ENCODE measurements at regions not wholly inside any gene's neighbourhood (a gene's known extent, or its start where the extent isn't known, plus 50 kb on each side); places are given as distances from the start of the nearest gene placed in this dataset.

DNA sequence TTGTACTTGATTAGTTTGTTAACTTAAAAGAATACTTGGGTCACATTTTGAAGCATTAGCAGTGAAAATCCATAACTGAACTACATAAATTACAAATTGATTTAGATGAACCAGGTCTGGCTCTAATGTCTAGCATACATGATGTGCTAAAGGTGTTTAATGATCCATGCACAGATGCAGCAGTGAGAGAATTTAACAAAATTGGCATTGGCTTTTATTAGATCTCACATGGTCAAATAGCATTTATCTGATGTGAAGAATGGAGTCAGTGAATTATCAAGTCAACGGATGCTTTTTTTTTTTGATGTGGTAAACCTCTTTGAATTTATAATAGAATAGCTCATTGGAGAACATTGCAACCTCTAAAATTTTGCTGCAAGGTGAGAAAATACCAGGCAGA lies 293.0 kb upstream of the POT1 start:
- no peak overlapping the region for H3K4me3 ChIP-seq
- TF ChIP-seq EZH2phosphoT487 (IDR thresholded peaks at IDR 0.05; ENCODE audit: insufficient read depth, low read depth) (no peak), EZH2 (IDR thresholded peaks at IDR 0.05; ENCODE audit: insufficient read depth, poor library complexity, severe bottlenecking) (no peak)
- H3F3A ChIP-seq (ENCODE audit: insufficient read depth), result no peaks in the 10 kb centered on the region
- H3K27ac ChIP-seq, result no peak overlapping the region
- WGBS, 2 experiments (ENCODE audit: low coverage in 1 of 2, low lambda C conversion rate in 2 of 2, missing lambda C conversion rate in 2 of 2), result 18 to 43% methylated on average over 1 of the region's 1 CpG
- H4K20me1 ChIP-seq (ENCODE audit: insufficient read depth), result no peaks in the 10 kb centered on the region
- H3K4me1 ChIP-seq (ENCODE audit: insufficient read depth), result no peaks in the 10 kb centered on the region
- H3K4me2 ChIP-seq (ENCODE audit: unreplicated experiment), result no peak overlapping the region
- H3K36me3 ChIP-seq (ENCODE audit: low read depth), result no peaks in the 10 kb centered on the region
- H3K9ac ChIP-seq, result no peak overlapping the region
- in situ Hi-C loops (cut with MboI), result no loop called here
- H3K79me2 ChIP-seq (ENCODE audit: insufficient read depth), result no peaks in the 10 kb centered on the region
- no peak for DNase-seq
- no peak overlapping the region for H2AFZ ChIP-seq
- H3K27me3 ChIP-seq (replicated peaks; ENCODE audit: insufficient read depth), result no peaks in the 10 kb centered on the region
- H3K9me2 ChIP-seq (ENCODE audit: insufficient read depth), result no peaks in the 10 kb centered on the region
- peaks cover 7% of the 10 kb centered on the region for H3K9me3 ChIP-seq (ENCODE audit: low read depth)

- Histone ChIP-seq H3K27ac (no peak overlapping the region), H3K79me2 (ENCODE audit: insufficient read depth) (no peaks in the 10 kb centered on the region), H3K9me2 (ENCODE audit: insufficient read depth) (no peaks in the 10 kb centered on the region), H3K36me3 (ENCODE audit: low read depth) (no peaks in the 10 kb centered on the region), H3F3A (ENCODE audit: insufficient read depth) (no peaks in the 10 kb centered on the region), H3K9me3 (ENCODE audit: low read depth) (peaks cover 7% of the 10 kb centered on the region), H2AFZ (no peak overlapping the region), H3K4me3 (no peak overlapping the region), H3K4me2 (ENCODE audit: unreplicated experiment) (no peak overlapping the region), H3K9ac (no peak overlapping the region), H3K27me3 (replicated peaks; ENCODE audit: insufficient read depth) (no peaks in the 10 kb centered on the region), H4K20me1 (ENCODE audit: insufficient read depth) (no peaks in the 10 kb centered on the region), H3K4me1 (ENCODE audit: insufficient read depth) (no peaks in the 10 kb centered on the region)
- DNase-seq, result no peak
- 4 to 13% methylated on average over 2 of the region's 2 CpGs for WGBS, 2 experiments (ENCODE audit: low coverage in 1 of 2, low lambda C conversion rate in 2 of 2, missing lambda C conversion rate in 2 of 2)
- in situ Hi-C loops (cut with MboI), result no loop called here
- TF ChIP-seq EZH2phosphoT487 (IDR thresholded peaks at IDR 0.05; ENCODE audit: insufficient read depth, low read depth) (no peak), EZH2 (IDR thresholded peaks at IDR 0.05; ENCODE audit: insufficient read depth, poor library complexity, severe bottlenecking) (no peak)
Measured at GRCh38 chr7:125218076-125218475, 288.5 kb upstream of the POT1 start.

- no peaks in the 10 kb centered on the region for H3K9me3 ChIP-seq (ENCODE audit: low read depth)
- 2 to 6% methylated on average over 4 of the region's 4 CpGs for WGBS, 2 experiments (ENCODE audit: low coverage in 1 of 2, low lambda C conversion rate in 2 of 2, missing lambda C conversion rate in 2 of 2)
- no peak for TF ChIP-seq EZH2 (IDR thresholded peaks at IDR 0.05; ENCODE audit: insufficient read depth, poor library complexity, severe bottlenecking)
- H3F3A ChIP-seq (ENCODE audit: insufficient read depth), result no peaks in the 10 kb centered on the region
- H3K9ac ChIP-seq, result no peak overlapping the region
- H3K79me2 ChIP-seq (ENCODE audit: insufficient read depth), result no peaks in the 10 kb centered on the region
- no peak overlapping the region for H3K27ac ChIP-seq
- H3K9me2 ChIP-seq (ENCODE audit: insufficient read depth), result no peaks in the 10 kb centered on the region
- in situ Hi-C loops (cut with MboI), result no loop called here
- H3K4me2 ChIP-seq (ENCODE audit: unreplicated experiment), result no peak overlapping the region
- no peaks in the 10 kb centered on the region for H3K27me3 ChIP-seq (replicated peaks; ENCODE audit: insufficient read depth)
- no peaks in the 10 kb centered on the region for H3K4me1 ChIP-seq (ENCODE audit: insufficient read depth)
- H2AFZ ChIP-seq, result no peak overlapping the region
- H3K4me3 ChIP-seq, result no peak overlapping the region
- no peaks in the 10 kb centered on the region for H4K20me1 ChIP-seq (ENCODE audit: insufficient read depth)
- H3K36me3 ChIP-seq (ENCODE audit: low read depth), result no peaks in the 10 kb centered on the region
- DNase-seq, result no peak
Measured at GRCh38 chr7:125201002-125201401, 271.4 kb upstream of the POT1 start.

- no peaks in the 10 kb centered on the region for H3K27me3 ChIP-seq (replicated peaks; ENCODE audit: insufficient read depth)
- no peaks in the 10 kb centered on the region for H3K79me2 ChIP-seq (ENCODE audit: insufficient read depth)
- no peak overlapping the region for H2AFZ ChIP-seq
- H4K20me1 ChIP-seq (ENCODE audit: insufficient read depth), result no peaks in the 10 kb centered on the region
- no peak for DNase-seq
- 3 to 6% methylated on average over 6 of the region's 6 CpGs for WGBS, 2 experiments (ENCODE audit: low coverage in 1 of 2, low lambda C conversion rate in 2 of 2, missing lambda C conversion rate in 2 of 2)
- in situ Hi-C loops (cut with MboI), result no loop called here
- H3K36me3 ChIP-seq (ENCODE audit: low read depth), result no peaks in the 10 kb centered on the region
- TF ChIP-seq EZH2 (IDR thresholded peaks at IDR 0.05; ENCODE audit: insufficient read depth, poor library complexity, severe bottlenecking), result no peak
- TF ChIP-seq EZH2phosphoT487 (IDR thresholded peaks at IDR 0.05; ENCODE audit: insufficient read depth, low read depth), result no peak
- H3K9me3 ChIP-seq (ENCODE audit: low read depth), result no peaks in the 10 kb centered on the region
- H3K4me3 ChIP-seq, result no peak overlapping the region
- H3K4me1 ChIP-seq (ENCODE audit: insufficient read depth), result no peaks in the 10 kb centered on the region
- H3K4me2 ChIP-seq (ENCODE audit: unreplicated experiment), result no peak overlapping the region
- no peaks in the 10 kb centered on the region for H3F3A ChIP-seq (ENCODE audit: insufficient read depth)
- no peak overlapping the region for H3K9ac ChIP-seq
- no peaks in the 10 kb centered on the region for H3K9me2 ChIP-seq (ENCODE audit: insufficient read depth)
- H3K27ac ChIP-seq, result no peak overlapping the region
Measured at GRCh38 chr7:125197731-125198393, 268.2 kb upstream of the POT1 start.

- Histone ChIP-seq H3K4me1 (ENCODE audit: insufficient read depth) (no peaks in the 10 kb centered on the region), H3F3A (ENCODE audit: insufficient read depth) (no peaks in the 10 kb centered on the region), H3K4me2 (ENCODE audit: unreplicated experiment) (no peak overlapping the region), H2AFZ (no peak overlapping the region), H3K27me3 (replicated peaks; ENCODE audit: insufficient read depth) (no peaks in the 10 kb centered on the region), H3K9me3 (ENCODE audit: low read depth) (no peaks in the 10 kb centered on the region), H3K9ac (no peak overlapping the region), H3K36me3 (ENCODE audit: low read depth) (no peaks in the 10 kb centered on the region), H3K4me3 (no peak overlapping the region), H3K79me2 (ENCODE audit: insufficient read depth) (no peaks in the 10 kb centered on the region), H3K27ac (no peak overlapping the region), H3K9me2 (ENCODE audit: insufficient read depth) (no peaks in the 10 kb centered on the region), H4K20me1 (ENCODE audit: insufficient read depth) (no peaks in the 10 kb centered on the region)
- in situ Hi-C loops (cut with MboI), result no loop called here
- TF ChIP-seq EZH2 (IDR thresholded peaks at IDR 0.05; ENCODE audit: insufficient read depth, poor library complexity, severe bottlenecking) (no peak), EZH2phosphoT487 (IDR thresholded peaks at IDR 0.05; ENCODE audit: insufficient read depth, low read depth) (no peak)
- WGBS, 2 experiments (ENCODE audit: low coverage in 1 of 2, low lambda C conversion rate in 2 of 2, missing lambda C conversion rate in 2 of 2), result 0 to 15% methylated on average over 1 of the region's 1 CpG
- DNase-seq, result no peak
Measured at GRCh38 chr7:125195156-125195555, 265.5 kb upstream of the POT1 start.
